ENCODE measurements at regions not wholly inside any gene's neighbourhood (a gene's known extent, or its start where the extent isn't known, plus 50 kb on each side); places are given as distances from the start of the nearest gene placed in this dataset.
"Not testable (repeated sequence)": the region's sequence is repeated elsewhere in the genome, so short reads cannot be mapped to it uniquely, and the experiment has no call there.

- no peak for DNase-seq
Measured at GRCh38 chr5:105922574-105922973, 1748.2 kb downstream of the EFNA5 start.

GRCh38 chr5:105922080-105922479, 1748.7 kb downstream of the EFNA5 start:
- no peak for DNase-seq

- no peak for DNase-seq
Measured at GRCh38 chr5:105917189-105917588, 1753.5 kb downstream of the EFNA5 start.

GRCh38 chr5:105907016-105907415, 1763.7 kb downstream of the EFNA5 start:
- no peak for DNase-seq

- no peak for DNase-seq
Measured at GRCh38 chr5:105905392-105905791, 1765.3 kb downstream of the EFNA5 start.

GRCh38 chr5:105903069-105903468, 1767.7 kb downstream of the EFNA5 start:
- DNase-seq, result peak in 2 of 3 donors; percentile 12

GRCh38 chr5:105899726-105900125, 1771.0 kb downstream of the EFNA5 start:
- no peak for DNase-seq

GRCh38 chr5:105898183-105898582, 1772.6 kb downstream of the EFNA5 start:
- DNase-seq, result no peak

- DNase-seq, result peak in 1 of 3 donors; percentile 13
Measured at GRCh38 chr5:105885266-105885665, 1785.5 kb downstream of the EFNA5 start.

- DNase-seq, result no peak
Measured at GRCh38 chr5:105882956-105883481, 1787.7 kb downstream of the EFNA5 start.

- no peak for DNase-seq
Measured at GRCh38 chr5:105878402-105878801, 1792.3 kb downstream of the EFNA5 start.

GRCh38 chr5:105877592-105877991, 1793.1 kb downstream of the EFNA5 start:
- no peak for DNase-seq

- DNase-seq, result no peak
Measured at GRCh38 chr5:105874316-105874715, 1796.4 kb downstream of the EFNA5 start.

- DNase-seq, result no peak
Measured at GRCh38 chr5:105872569-105873270, 1798.0 kb downstream of the EFNA5 start.

GRCh38 chr5:105868038-105868780, 1802.5 kb downstream of the EFNA5 start:
- peak in 1 of 3 donors; percentile 4 for DNase-seq

- no peak for DNase-seq
Measured at GRCh38 chr5:105865834-105866233, 1804.9 kb downstream of the EFNA5 start.

- DNase-seq, result not testable (repeated sequence)
Measured at GRCh38 chr5:105859350-105859749, 1811.4 kb downstream of the EFNA5 start.

- peak in 1 of 3 donors; percentile 7 for DNase-seq
Measured at GRCh38 chr5:105849701-105850100, 1821.0 kb downstream of the EFNA5 start.

GRCh38 chr5:105840800-105841199, 1829.9 kb downstream of the EFNA5 start:
- no peak for DNase-seq

GRCh38 chr5:105836887-105837286, 1833.8 kb downstream of the EFNA5 start:
- peak in 1 of 3 donors; percentile 6 for DNase-seq

GRCh38 chr5:105836268-105836667, 1834.5 kb downstream of the EFNA5 start:
- DNase-seq, result peak; percentile 30 to 54 (median 31)

GRCh38 chr5:105828821-105829220, 1841.9 kb downstream of the EFNA5 start:
- DNase-seq, result no peak

- DNase-seq, result no peak
Measured at GRCh38 chr5:105821800-105822199, 1848.9 kb downstream of the EFNA5 start.
